ENCODE measurements at regions not wholly inside any gene's neighbourhood (a gene's known extent, or its start where the extent isn't known, plus 50 kb on each side); places are given as distances from the start of the nearest gene placed in this dataset.

- TF ChIP-seq POU6F1 (CRISPR knock-in tag; IDR thresholded peaks at IDR 0.05; ENCODE audit: borderline replicate concordance, low read depth), result no peak
- no peak for TF ChIP-seq PATZ1 (CRISPR knock-in tag; IDR thresholded peaks at IDR 0.05; ENCODE audit: borderline replicate concordance)
- TF ChIP-seq RARB (CRISPR knock-in tag; IDR thresholded peaks at IDR 0.05), result no peak
- TF ChIP-seq ZNF565 (CRISPR knock-in tag; conservative IDR thresholded peaks at IDR 0.05; ENCODE audit: low read depth), result no peak
- TF ChIP-seq CSRNP3 (CRISPR knock-in tag; IDR thresholded peaks at IDR 0.05), result no peak
- no peak for TF ChIP-seq TSHZ2 (CRISPR knock-in tag; IDR thresholded peaks at IDR 0.05)
- no peak for TF ChIP-seq ZNF8 (CRISPR knock-in tag; IDR thresholded peaks at IDR 0.05)
These were observed 159.3 kb downstream of the DAD1 start for GRCh38 chr14:22429546-22430294.
